ENCODE measurements at regions not wholly inside any gene's neighbourhood (a gene's known extent, or its start where the extent isn't known, plus 50 kb on each side); places are given as distances from the start of the nearest gene placed in this dataset.

DNA sequence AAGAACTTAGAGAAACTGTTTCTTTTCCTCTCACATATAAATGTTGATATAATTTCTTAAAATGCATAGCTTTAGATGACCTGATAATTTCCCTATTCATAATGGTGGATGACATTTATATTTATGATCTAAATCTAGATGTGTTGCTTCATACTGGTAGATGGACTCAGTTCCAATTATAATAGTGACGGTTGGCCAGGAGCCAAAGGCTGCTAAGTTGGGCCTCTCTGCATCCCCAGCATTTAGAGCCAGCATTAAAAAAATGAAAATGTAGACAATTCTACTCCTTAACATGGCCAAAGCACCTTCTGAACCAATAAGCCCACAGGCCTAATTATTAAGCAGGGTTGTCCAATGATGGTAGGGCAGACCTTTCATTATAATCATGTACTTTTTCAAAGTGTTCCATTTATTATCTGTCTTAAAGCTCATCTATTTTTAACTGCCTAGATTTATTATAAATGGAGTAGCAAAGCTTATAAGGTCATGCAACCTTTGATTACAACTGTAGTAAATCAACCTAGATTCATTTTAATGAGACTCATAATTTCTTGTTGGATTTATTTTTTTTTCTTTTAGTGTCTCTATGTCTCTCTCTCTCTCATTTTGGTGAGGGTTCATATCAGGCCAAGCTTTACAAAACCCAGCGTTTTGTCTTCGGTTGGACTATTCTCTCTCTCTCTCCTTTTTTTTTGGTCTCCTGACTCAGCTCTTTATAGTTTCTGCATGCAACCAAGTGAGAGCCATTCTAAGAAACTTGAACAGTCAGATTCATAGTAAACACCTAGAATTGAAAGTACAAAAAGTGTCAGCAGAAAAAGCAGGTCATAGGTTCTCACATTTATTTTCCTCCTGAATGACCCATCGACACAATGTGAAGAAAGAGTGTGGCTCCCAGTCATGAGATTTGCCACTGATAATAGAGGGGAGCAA, 2016.1 kb upstream of the PIK3C3 start:
- Mint-ChIP-seq H3K4me1 (no peaks in the 10 kb centered on the region), H3K9me3 (peaks cover 14 to 23% of the 10 kb centered on the region in 2 donors), H3K36me3 (peaks cover 7% of the 10 kb centered on the region), H3K27ac (no peak overlapping the region), H3K27me3 (ENCODE audit: low read depth in 2 of 2) (no peaks in the 10 kb centered on the region), H3K4me3 (no peak overlapping the region)
- no peaks in the 10 kb centered on the region for H3K9me3 ChIP-seq (ENCODE audit: control insufficient read depth, insufficient read depth, low read length)
- intact Hi-C loops (cut with micrococcal nuclease) = no loop called here
- H3K27me3 ChIP-seq (ENCODE audit: control insufficient read depth, insufficient read depth, low read length) = no peaks in the 10 kb centered on the region
- H3K27ac ChIP-seq (ENCODE audit: low read length) = no peak overlapping the region
- ATAC-seq (no peak), DNase-seq (no peak)
- H3K4me1 ChIP-seq (ENCODE audit: control insufficient read depth, insufficient read depth, low read length) = no peaks in the 10 kb centered on the region
- TF ChIP-seq, protein P1, sequence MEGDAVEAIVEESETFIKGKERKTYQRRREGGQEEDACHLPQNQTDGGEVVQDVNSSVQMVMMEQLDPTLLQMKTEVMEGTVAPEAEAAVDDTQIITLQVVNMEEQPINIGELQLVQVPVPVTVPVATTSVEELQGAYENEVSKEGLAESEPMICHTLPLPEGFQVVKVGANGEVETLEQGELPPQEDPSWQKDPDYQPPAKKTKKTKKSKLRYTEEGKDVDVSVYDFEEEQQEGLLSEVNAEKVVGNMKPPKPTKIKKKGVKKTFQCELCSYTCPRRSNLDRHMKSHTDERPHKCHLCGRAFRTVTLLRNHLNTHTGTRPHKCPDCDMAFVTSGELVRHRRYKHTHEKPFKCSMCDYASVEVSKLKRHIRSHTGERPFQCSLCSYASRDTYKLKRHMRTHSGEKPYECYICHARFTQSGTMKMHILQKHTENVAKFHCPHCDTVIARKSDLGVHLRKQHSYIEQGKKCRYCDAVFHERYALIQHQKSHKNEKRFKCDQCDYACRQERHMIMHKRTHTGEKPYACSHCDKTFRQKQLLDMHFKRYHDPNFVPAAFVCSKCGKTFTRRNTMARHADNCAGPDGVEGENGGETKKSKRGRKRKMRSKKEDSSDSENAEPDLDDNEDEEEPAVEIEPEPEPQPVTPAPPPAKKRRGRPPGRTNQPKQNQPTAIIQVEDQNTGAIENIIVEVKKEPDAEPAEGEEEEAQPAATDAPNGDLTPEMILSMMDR (IDR thresholded peaks at IDR 0.05) = no peak
- H3K4me3 ChIP-seq (ENCODE audit: low read length) = no peak overlapping the region
- WGBS (ENCODE audit: insufficient coverage) = 88% methylated on average over 4 of the region's 4 CpGs
- H3K36me3 ChIP-seq (ENCODE audit: control insufficient read depth, insufficient read depth, low read length) = no peaks in the 10 kb centered on the region

DNA sequence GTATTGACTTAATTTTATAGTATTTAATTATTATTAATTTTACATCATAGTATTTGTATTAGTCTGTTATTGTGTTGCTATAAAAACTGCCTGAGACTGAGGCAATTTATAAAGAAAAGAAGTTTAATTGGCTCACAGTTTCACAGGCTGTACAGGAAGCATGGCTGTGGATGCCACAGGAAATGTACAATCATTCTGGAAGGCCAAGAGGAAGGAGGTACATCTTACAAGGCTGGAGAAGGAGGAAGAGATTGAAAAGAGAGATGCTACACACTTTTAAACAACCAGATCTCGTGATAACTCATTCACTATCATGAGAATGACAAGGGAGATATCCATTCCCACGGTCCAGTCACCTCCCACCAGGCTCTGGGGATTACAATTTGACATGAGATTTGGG, 2019.4 kb upstream of the PIK3C3 start:
- no peak overlapping the region for H3K27ac ChIP-seq (ENCODE audit: low read length)
- ATAC-seq (no peak), DNase-seq (no peak)
- intact Hi-C loops (cut with micrococcal nuclease) = no loop called here
- no peaks in the 10 kb centered on the region for H3K4me1 ChIP-seq (ENCODE audit: control insufficient read depth, insufficient read depth, low read length)
- peaks cover 10 to 24% of the 10 kb centered on the region in 2 donors for H3K9me3 Mint-ChIP-seq
- H3K27me3 Mint-ChIP-seq (ENCODE audit: low read depth in 2 of 2) = no peaks in the 10 kb centered on the region
- H3K4me3 ChIP-seq (ENCODE audit: low read length) = no peak overlapping the region
- TF ChIP-seq, protein P1 (IDR thresholded peaks at IDR 0.05) = no peak
- H3K4me3 Mint-ChIP-seq = no peak overlapping the region
- 43% methylated on average over 2 of the region's 2 CpGs for WGBS (ENCODE audit: insufficient coverage)
- no peaks in the 10 kb centered on the region for H3K36me3 Mint-ChIP-seq
- H3K9me3 ChIP-seq (ENCODE audit: control insufficient read depth, insufficient read depth, low read length) = no peaks in the 10 kb centered on the region
- H3K27me3 ChIP-seq (ENCODE audit: control insufficient read depth, insufficient read depth, low read length) = no peaks in the 10 kb centered on the region
- H3K4me1 Mint-ChIP-seq = no peaks in the 10 kb centered on the region
- H3K36me3 ChIP-seq (ENCODE audit: control insufficient read depth, insufficient read depth, low read length) = no peaks in the 10 kb centered on the region
- H3K27ac Mint-ChIP-seq = no peak overlapping the region

DNA sequence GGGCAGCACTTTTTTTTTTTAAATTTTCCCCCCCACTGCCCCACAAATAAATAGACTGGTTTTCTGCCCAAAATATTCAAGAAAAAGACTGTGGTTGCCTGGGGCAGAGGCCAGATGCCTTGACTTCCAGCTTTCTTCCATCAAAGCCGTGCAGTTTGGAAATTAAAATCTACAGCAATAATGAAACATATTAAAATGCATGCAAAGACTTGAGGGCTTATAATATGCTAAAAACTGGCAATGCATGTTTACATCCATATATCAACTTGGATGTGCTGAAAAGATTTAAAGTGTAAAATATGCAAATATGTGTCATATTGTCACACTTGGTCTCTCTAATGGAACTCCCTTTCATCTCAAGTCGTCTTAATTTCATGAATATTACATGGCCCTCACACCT, 2036.2 kb upstream of the PIK3C3 start:
- H3K4me1 ChIP-seq (ENCODE audit: control insufficient read depth, insufficient read depth, low read length) = no peaks in the 10 kb centered on the region
- Mint-ChIP-seq H3K36me3 (peaks cover 13% of the 10 kb centered on the region), H3K4me3 (no peak overlapping the region), H3K27me3 (ENCODE audit: low read depth in 2 of 2) (no peaks in the 10 kb centered on the region), H3K4me1 (no peaks in the 10 kb centered on the region), H3K27ac (no peak overlapping the region), H3K9me3 (peaks cover 18 to 19% of the 10 kb centered on the region in 2 donors)
- no peak for ATAC-seq
- intact Hi-C loops (cut with micrococcal nuclease) = no loop called here
- no peaks in the 10 kb centered on the region for H3K9me3 ChIP-seq (ENCODE audit: control insufficient read depth, insufficient read depth, low read length)
- H3K27ac ChIP-seq (ENCODE audit: low read length) = no peak overlapping the region
- no peak overlapping the region for H3K4me3 ChIP-seq (ENCODE audit: low read length)
- TF ChIP-seq, protein P1 (IDR thresholded peaks at IDR 0.05) = no peak
- WGBS (ENCODE audit: insufficient coverage) = 89% methylated on average over 1 of the region's 2 CpGs
- no peaks in the 10 kb centered on the region for H3K27me3 ChIP-seq (ENCODE audit: control insufficient read depth, insufficient read depth, low read length)
- DNase-seq = no peak
- no peaks in the 10 kb centered on the region for H3K36me3 ChIP-seq (ENCODE audit: control insufficient read depth, insufficient read depth, low read length)
